ENCODE measurements at regions not wholly inside any gene's neighbourhood (a gene's known extent, or its start where the extent isn't known, plus 50 kb on each side); places are given as distances from the start of the nearest gene placed in this dataset.

GRCh38 chr2:16138811-16139662, 198.7 kb downstream of the MYCN start:
- no peaks in the 10 kb centered on the region for H3K36me3 ChIP-seq (ENCODE audit: insufficient read depth, low read length)
- H3K9ac ChIP-seq (ENCODE audit: low read length) = no peak overlapping the region
- H3K27ac ChIP-seq (ENCODE audit: low read length) = no peak overlapping the region
- no peaks in the 10 kb centered on the region for H3K9me3 ChIP-seq (ENCODE audit: low read length)
- H3F3A ChIP-seq (ENCODE audit: insufficient read depth, low read length, poor library complexity, severe bottlenecking) = no peaks in the 10 kb centered on the region
- no peaks in the 10 kb centered on the region for H3K27me3 ChIP-seq (ENCODE audit: insufficient read depth, low read depth, low read length)
- H3K4me3 ChIP-seq (ENCODE audit: low read length) = no peak overlapping the region
- H4K20me1 ChIP-seq (ENCODE audit: insufficient read depth) = no peaks in the 10 kb centered on the region
- H3K4me2 ChIP-seq (ENCODE audit: low read length) = no peak overlapping the region
- no peak overlapping the region for H2AFZ ChIP-seq (ENCODE audit: low read depth, low read length)
- TF ChIP-seq MXI1 (conservative IDR thresholded peaks at IDR 0.05; ENCODE audit: poor library complexity, severe bottlenecking) = no peak
- H3K79me2 ChIP-seq (replicated peaks; ENCODE audit: insufficient read depth, low read length) = no peaks in the 10 kb centered on the region
- H3K9me2 ChIP-seq (ENCODE audit: insufficient read depth, low read length) = no peaks in the 10 kb centered on the region

DNA sequence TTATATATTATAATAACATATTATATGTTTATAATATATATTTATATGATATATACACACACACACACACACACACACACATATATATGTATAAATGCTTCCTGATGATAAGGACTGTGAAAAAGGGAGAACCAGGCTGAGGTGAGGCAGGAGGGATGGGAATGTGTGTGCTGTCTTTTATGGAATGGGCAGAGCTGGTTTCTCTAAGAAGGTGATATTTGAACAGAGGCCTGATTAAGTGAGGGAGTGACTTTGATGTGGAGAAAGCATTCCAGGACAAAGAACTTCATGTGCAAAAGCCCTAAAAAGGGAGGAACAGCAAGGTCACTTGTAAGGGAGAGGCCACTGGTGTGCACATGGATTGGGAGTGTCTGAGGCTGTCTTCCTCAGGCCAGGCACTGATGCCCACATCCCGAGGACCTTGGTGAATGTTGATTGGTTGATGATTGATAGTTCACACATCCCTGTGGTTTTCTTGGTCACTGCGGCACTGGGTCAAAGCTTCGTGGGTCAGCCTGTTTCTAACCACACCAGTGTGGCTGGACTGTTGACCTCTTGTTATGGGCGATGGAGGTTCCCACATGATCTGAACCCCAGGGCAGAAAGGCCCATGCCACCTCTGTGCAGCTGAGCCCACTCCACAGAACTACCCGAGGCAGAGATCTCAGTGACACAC, 196.9 kb downstream of the MYCN start:
- no peaks in the 10 kb centered on the region for H3F3A ChIP-seq (ENCODE audit: insufficient read depth, low read length, poor library complexity, severe bottlenecking)
- no peaks in the 10 kb centered on the region for H4K20me1 ChIP-seq (ENCODE audit: insufficient read depth)
- no peak overlapping the region for H3K27ac ChIP-seq (ENCODE audit: low read length)
- H3K36me3 ChIP-seq (ENCODE audit: insufficient read depth, low read length) = no peaks in the 10 kb centered on the region
- H3K4me2 ChIP-seq (ENCODE audit: low read length) = no peak overlapping the region
- H3K9me3 ChIP-seq (ENCODE audit: low read length) = no peaks in the 10 kb centered on the region
- no peak overlapping the region for H3K4me3 ChIP-seq (ENCODE audit: low read length)
- no peaks in the 10 kb centered on the region for H3K9me2 ChIP-seq (ENCODE audit: insufficient read depth, low read length)
- H3K27me3 ChIP-seq (ENCODE audit: insufficient read depth, low read depth, low read length) = no peaks in the 10 kb centered on the region
- no peak overlapping the region for H3K9ac ChIP-seq (ENCODE audit: low read length)
- no peak overlapping the region for H2AFZ ChIP-seq (ENCODE audit: low read depth, low read length)
- H3K79me2 ChIP-seq (replicated peaks; ENCODE audit: insufficient read depth, low read length) = no peaks in the 10 kb centered on the region
- TF ChIP-seq MXI1 (conservative IDR thresholded peaks at IDR 0.05; ENCODE audit: poor library complexity, severe bottlenecking) (no peak), RAD21 (conservative IDR thresholded peaks at IDR 0.05) (no peak), POLR2AphosphoS5 (IDR thresholded peaks at IDR 0.05) (no peak), TAF1 (IDR thresholded peaks at IDR 0.05; ENCODE audit: low read depth) (no peak)

DNA sequence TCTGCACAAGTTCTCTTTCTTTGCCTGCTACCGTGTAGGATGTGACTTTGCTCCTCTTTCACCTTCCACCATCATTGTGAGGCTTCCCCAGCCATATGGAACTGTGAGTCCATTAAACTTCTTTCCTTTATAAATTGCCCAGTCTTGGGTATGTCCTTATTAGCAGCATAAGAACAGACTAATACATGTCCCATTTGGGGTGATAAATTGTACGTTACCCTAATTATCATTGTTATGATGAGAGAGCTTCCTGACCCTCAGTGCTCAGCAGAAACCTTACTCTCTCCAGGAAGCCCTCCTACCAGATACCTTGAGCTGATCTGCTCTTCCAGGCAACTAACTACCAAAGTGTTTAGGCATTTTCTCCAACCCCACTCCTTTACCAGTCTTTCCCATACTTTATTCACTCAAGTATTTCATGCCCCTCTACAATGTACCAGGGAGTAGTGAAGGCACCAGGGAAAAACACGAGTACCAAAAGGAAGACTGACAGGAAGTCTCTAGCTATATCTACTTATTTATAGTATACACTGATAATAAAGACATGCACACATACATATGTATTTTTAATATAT, 196.2 kb downstream of the MYCN start:
- Histone ChIP-seq H3K36me3 (ENCODE audit: insufficient read depth, low read length) (no peaks in the 10 kb centered on the region), H3K4me2 (ENCODE audit: low read length) (no peak overlapping the region), H3K9ac (ENCODE audit: low read length) (no peak overlapping the region), H4K20me1 (ENCODE audit: insufficient read depth) (no peaks in the 10 kb centered on the region), H2AFZ (ENCODE audit: low read depth, low read length) (no peak overlapping the region), H3K79me2 (replicated peaks; ENCODE audit: insufficient read depth, low read length) (no peaks in the 10 kb centered on the region), H3K9me2 (ENCODE audit: insufficient read depth, low read length) (no peaks in the 10 kb centered on the region), H3K4me3 (ENCODE audit: low read length) (no peak overlapping the region), H3F3A (ENCODE audit: insufficient read depth, low read length, poor library complexity, severe bottlenecking) (no peaks in the 10 kb centered on the region), H3K27me3 (ENCODE audit: insufficient read depth, low read depth, low read length) (no peaks in the 10 kb centered on the region), H3K27ac (ENCODE audit: low read length) (no peak overlapping the region), H3K9me3 (ENCODE audit: low read length) (no peaks in the 10 kb centered on the region)
- TF ChIP-seq MXI1 (conservative IDR thresholded peaks at IDR 0.05; ENCODE audit: poor library complexity, severe bottlenecking) = no peak
- no peak for TF ChIP-seq RAD21 (conservative IDR thresholded peaks at IDR 0.05)
- no peak for TF ChIP-seq EZH2 (IDR thresholded peaks at IDR 0.05; ENCODE audit: borderline replicate concordance, insufficient read depth, low read length, poor library complexity, severe bottlenecking)
- TF ChIP-seq EP300 (conservative IDR thresholded peaks at IDR 0.05; ENCODE audit: poor library complexity, severe bottlenecking) = no peak
- no peak for TF ChIP-seq REST (IDR thresholded peaks at IDR 0.05; ENCODE audit: borderline replicate concordance)
- no peak for TF ChIP-seq POLR2AphosphoS5 (IDR thresholded peaks at IDR 0.05)
- no peak for TF ChIP-seq SMC3 (conservative IDR thresholded peaks at IDR 0.05; ENCODE audit: poor library complexity)
- no peak for TF ChIP-seq CTCF (IDR thresholded peaks at IDR 0.05; ENCODE audit: poor library complexity, severe bottlenecking)
- no peak for TF ChIP-seq TAF1 (IDR thresholded peaks at IDR 0.05; ENCODE audit: low read depth)
